Myocyte (in vitro differentiated cells): ENCODE measurements at regions not wholly inside any gene's neighbourhood (a gene's known extent, or its start where the extent isn't known, plus 50 kb on each side); places are given as distances from the start of the nearest gene placed in this dataset.
A peak's percentile ranks its signal among the peaks of the same experiment; 100 is the strongest.

Experiments used
- DNase-seq: peaks from one replicate; pipeline ENCODE4 v3.0.0-alpha.2; 2012; ENCODE audit warnings: low read depth

- no peak for DNase-seq
Measured at GRCh38 chr18:60663060-60663989, 290.8 kb upstream of the MC4R start.

GRCh38 chr18:60664736-60665135 lies 292.2 kb upstream of the MC4R start:
- DNase-seq = no peak

GRCh38 chr18:60667016-60667415 lies 294.4 kb upstream of the MC4R start:
- no peak for DNase-seq

GRCh38 chr18:60668583-60668982 lies 296.0 kb upstream of the MC4R start:
- DNase-seq = no peak

GRCh38 chr18:60669938-60670337 lies 297.4 kb upstream of the MC4R start:
- DNase-seq = no peak

GRCh38 chr18:60671021-60671420 lies 298.4 kb upstream of the MC4R start:
- DNase-seq = no peak

GRCh38 chr18:60675126-60675525 lies 302.6 kb upstream of the MC4R start:
- no peak for DNase-seq

- no peak for DNase-seq
Measured at GRCh38 chr18:60675801-60676200, 303.2 kb upstream of the MC4R start.

GRCh38 chr18:60676815-60677214 lies 304.2 kb upstream of the MC4R start:
- no peak for DNase-seq

- peak; percentile 41 for DNase-seq
Measured at GRCh38 chr18:60684843-60685513, 312.4 kb upstream of the MC4R start.

GRCh38 chr18:60686142-60686541 lies 313.6 kb upstream of the MC4R start:
- DNase-seq = peak; percentile 9

- DNase-seq = no peak
Measured at GRCh38 chr18:60691061-60691460, 318.5 kb upstream of the MC4R start.

- no peak for DNase-seq
Measured at GRCh38 chr18:60693426-60693825, 320.9 kb upstream of the MC4R start.

GRCh38 chr18:60698901-60699300 lies 326.3 kb upstream of the MC4R start:
- DNase-seq = no peak

- DNase-seq = no peak
Measured at GRCh38 chr18:60722742-60723141, 350.2 kb upstream of the MC4R start.

- no peak for DNase-seq
Measured at GRCh38 chr18:60732143-60732542, 359.6 kb upstream of the MC4R start.

- DNase-seq = no peak
Measured at GRCh38 chr18:60739212-60739611, 366.6 kb upstream of the MC4R start.

GRCh38 chr18:60740313-60740712 lies 367.7 kb upstream of the MC4R start:
- DNase-seq = no peak

- DNase-seq = no peak
Measured at GRCh38 chr18:60746491-60746890, 373.9 kb upstream of the MC4R start.

- DNase-seq = no peak
Measured at GRCh38 chr18:60746919-60747318, 374.3 kb upstream of the MC4R start.

GRCh38 chr18:60753753-60754152 lies 381.2 kb upstream of the MC4R start:
- no peak for DNase-seq

- DNase-seq = no peak
Measured at GRCh38 chr18:60754413-60755009, 381.9 kb upstream of the MC4R start.
